SH-SY5Y (cell line): ENCODE measurements at regions not wholly inside any gene's neighbourhood (a gene's known extent, or its start where the extent isn't known, plus 50 kb on each side); places are given as distances from the start of the nearest gene placed in this dataset.

Source experiments
- GATA2 ChIP-seq: IDR thresholded peaks from 2 replicates; pipeline ENCODE4 v1.6.1; 2011; ENCODE audit warnings: mild to moderate bottlenecking, low read depth, low read length
- GATA3 ChIP-seq: IDR thresholded peaks from 2 replicates; pipeline ENCODE4 v1.6.1; 2011; ENCODE audit warnings: low read depth, mild to moderate bottlenecking, low read length, moderate library complexity

DNA sequence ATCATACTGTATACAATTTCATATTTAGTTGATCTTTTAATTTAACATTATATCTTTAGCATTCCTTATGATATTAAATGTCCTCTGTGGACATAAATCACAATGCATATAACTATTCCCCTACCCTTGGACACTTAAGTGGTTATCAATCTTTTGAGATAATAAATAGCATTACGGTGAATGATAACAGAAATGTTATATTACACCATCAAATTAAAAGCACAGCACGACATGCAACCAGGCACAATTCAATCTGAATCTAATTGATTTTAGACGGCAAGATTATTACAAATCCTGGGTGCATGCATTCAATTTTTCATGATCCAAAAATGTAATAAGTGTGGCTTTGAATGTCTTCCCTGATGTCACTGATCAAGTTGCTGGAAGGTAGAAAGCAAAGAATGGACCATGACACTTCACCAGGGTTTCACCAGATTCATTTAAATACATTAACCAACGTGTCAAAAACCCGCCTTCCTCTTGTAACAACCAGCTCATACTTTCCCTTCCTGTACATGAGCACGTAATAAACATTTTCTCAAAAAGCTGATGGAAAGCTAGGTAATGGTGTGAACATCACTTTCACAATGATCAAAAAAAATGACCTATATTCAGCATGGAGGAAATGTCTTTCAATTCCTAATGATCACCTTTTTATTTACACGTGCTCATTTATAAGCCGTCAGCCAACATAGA lies 513.7 kb upstream of the ID2 start:
- no peak for TF ChIP-seq GATA3
- TF ChIP-seq GATA2, result no peak

DNA sequence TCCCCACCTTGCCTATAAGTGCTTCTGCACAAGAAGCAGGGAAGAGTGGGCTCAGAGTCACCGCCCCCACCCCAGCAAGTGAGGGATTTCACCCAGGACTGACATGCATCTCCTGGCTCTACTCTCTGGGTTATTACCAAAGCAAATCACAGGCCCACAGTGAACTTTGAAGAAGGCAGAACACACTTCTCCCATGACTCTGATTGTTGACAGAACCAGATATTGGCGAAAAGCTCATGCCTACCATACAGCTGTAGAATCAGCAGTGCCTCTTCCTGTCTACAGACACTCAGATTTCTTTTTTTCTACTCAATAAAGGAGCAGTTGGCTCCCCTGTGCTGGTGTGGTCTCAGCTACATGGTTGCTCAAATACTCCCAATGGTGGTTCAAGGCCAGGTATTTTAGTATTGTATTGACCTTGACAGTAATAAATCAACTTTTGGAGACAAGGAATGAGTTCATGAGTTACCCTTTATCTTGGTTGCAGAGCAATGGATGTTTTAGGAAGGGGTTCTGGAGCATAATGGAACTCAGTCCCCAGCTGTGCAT lies 512.9 kb upstream of the ID2 start:
- TF ChIP-seq GATA2, result no peak
- no peak for TF ChIP-seq GATA3

GRCh38 chr2:8169443-8169842 lies 512.4 kb upstream of the ID2 start:
- no peak for TF ChIP-seq GATA2
- TF ChIP-seq GATA3, result no peak

GRCh38 chr2:8170552-8171327 lies 511.1 kb upstream of the ID2 start:
- no peak for TF ChIP-seq GATA3
- TF ChIP-seq GATA2, result no peak

- no peak for TF ChIP-seq GATA2
- no peak for TF ChIP-seq GATA3
These were observed 510.2 kb upstream of the ID2 start for GRCh38 chr2:8171608-8172007.

GRCh38 chr2:8172661-8173060 lies 509.2 kb upstream of the ID2 start:
- TF ChIP-seq GATA3 (no peak), GATA2 (no peak)

DNA sequence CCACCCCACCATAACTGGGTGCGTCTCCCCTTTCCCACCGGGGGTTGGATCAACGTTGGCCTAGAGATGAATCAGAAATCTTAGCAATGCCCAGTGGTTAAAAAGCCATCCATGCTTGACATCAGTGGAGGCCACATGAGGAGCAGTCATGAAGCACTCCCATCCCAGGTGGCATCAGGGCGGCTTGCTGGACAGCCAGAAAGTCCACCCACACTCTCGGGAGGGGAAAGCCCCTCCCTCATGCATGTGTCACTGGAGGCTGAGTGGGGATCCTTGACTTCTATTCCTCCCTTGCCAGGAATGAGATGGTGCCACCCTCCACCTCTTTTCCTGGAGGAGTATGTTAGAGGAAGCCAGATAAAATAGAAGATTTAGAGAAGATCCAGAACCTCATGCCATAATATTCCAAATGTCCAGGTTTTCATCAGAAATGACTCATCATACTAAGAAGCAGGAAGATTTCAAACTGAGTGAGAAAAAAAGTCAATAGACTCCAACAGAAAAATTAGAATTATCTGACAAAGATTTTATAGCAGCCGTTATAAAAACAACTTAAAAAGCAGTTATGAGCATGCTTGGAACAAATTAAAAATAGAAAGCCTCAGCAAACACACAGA lies 507.1 kb upstream of the ID2 start:
- no peak for TF ChIP-seq GATA3
- no peak for TF ChIP-seq GATA2

- no peak for TF ChIP-seq GATA2
- no peak for TF ChIP-seq GATA3
These were observed 505.0 kb upstream of the ID2 start for GRCh38 chr2:8176887-8177286.

- TF ChIP-seq GATA2, result no peak
- TF ChIP-seq GATA3, result no peak
These were observed 504.3 kb upstream of the ID2 start for GRCh38 chr2:8177566-8177965.

- no peak for TF ChIP-seq GATA3
- TF ChIP-seq GATA2, result no peak
These were observed 502.9 kb upstream of the ID2 start for GRCh38 chr2:8178911-8179310.

GRCh38 chr2:8189316-8189715 lies 492.5 kb upstream of the ID2 start:
- TF ChIP-seq GATA3 (no peak), GATA2 (no peak)

DNA sequence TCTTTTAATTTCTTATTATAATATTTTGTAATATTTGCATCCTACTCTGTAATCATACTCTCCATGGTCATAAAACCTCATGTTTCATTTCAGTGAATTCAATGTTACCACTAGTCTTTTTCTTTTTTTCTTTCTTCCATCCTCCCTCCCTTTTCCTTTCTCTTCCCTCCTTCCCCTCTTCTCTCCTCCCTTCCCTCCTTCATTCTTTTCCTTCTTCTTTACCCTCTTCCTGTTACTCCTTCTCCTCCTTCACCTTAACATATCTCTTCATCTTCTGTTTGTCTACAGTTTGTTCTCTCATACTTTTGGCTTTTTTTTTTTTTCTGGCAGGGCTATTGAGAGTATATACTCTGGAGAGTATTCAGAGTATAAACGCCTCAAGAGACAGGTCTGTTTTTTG lies 491.6 kb upstream of the ID2 start:
- TF ChIP-seq GATA2, result no peak
- TF ChIP-seq GATA3, result no peak

DNA sequence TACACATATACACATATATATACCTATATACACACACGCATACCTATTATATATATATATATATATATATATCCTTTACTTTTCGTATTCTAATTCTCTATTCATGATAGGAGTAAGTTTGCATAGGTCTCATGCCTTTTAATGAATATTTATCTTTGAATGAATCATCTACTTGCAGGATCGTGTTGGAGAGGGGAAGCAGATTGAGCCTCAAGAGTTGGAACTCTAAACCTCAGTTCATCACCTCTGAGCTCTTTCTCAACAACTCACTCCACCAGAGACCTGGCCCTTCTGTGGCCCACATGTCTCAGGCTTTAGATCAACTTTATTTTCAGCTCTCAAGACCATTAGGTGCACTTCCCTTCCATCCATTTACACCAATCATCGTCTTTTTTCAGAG lies 490.4 kb upstream of the ID2 start:
- TF ChIP-seq GATA3 (no peak), GATA2 (no peak)

GRCh38 chr2:8193146-8193545 lies 488.7 kb upstream of the ID2 start:
- TF ChIP-seq GATA2 (no peak), GATA3 (no peak)
